IgD-negative memory B cell (primary cell): ENCODE measurements at regions not wholly inside any gene's neighbourhood (a gene's known extent, or its start where the extent isn't known, plus 50 kb on each side); places are given as distances from the start of the nearest gene placed in this dataset.

Source experiments
- H3K27ac Mint-ChIP-seq, 3 donors: one replicate each; pipeline ENCODE4 v1.8.0; 2020 to 2022; ENCODE audit warnings: mild to moderate bottlenecking in 3 of 3, mixed read lengths in 3 of 3, moderate library complexity in 1 of 3
- H3K27me3 Mint-ChIP-seq: one replicate; pipeline ENCODE4 v1.8.0; 2021; ENCODE audit warnings: mixed read lengths
- H3K36me3 Mint-ChIP-seq: one replicate; pipeline ENCODE4 v1.8.0; 2020; ENCODE audit warnings: mild to moderate bottlenecking, mixed read lengths
- H3K4me1 Mint-ChIP-seq, 3 donors: one replicate each; pipeline ENCODE4 v1.8.0; 2020 to 2022; ENCODE audit warnings: mixed read lengths in 3 of 3, mild to moderate bottlenecking in 1 of 3
- H3K4me3 Mint-ChIP-seq, 4 donors: one replicate each; pipeline ENCODE4 v1.8.0; 2020 to 2022; ENCODE audit warnings: mild to moderate bottlenecking in 4 of 4, mixed read lengths in 4 of 4, moderate library complexity in 3 of 4
- H3K9me3 Mint-ChIP-seq, 3 donors: one replicate each; pipeline ENCODE4 v1.8.0; 2020 to 2021; ENCODE audit warnings: mixed read lengths in 3 of 3, mild to moderate bottlenecking in 1 of 3

- Mint-ChIP-seq H3K27ac (no peak overlapping the region), H3K36me3 (no peaks in the 10 kb centered on the region), H3K27me3 (peaks cover 12% of the 10 kb centered on the region), H3K4me1 (no peaks in the 10 kb centered on the region), H3K9me3 (peaks cover 0 to 1% (median 0%) of the 10 kb centered on the region in 3 donors), H3K4me3 (no peak overlapping the region)
These were observed 68.1 kb upstream of the GRXCR1 start for GRCh38 chr4:42824278-42824977.

- Mint-ChIP-seq H3K27me3 (peaks cover 7% of the 10 kb centered on the region), H3K36me3 (no peaks in the 10 kb centered on the region), H3K9me3 (peaks cover 0 to 1% (median 0%) of the 10 kb centered on the region in 3 donors), H3K27ac (no peak overlapping the region), H3K4me1 (peaks cover 5 to 12% (median 6%) of the 10 kb centered on the region in 3 donors), H3K4me3 (no peak overlapping the region)
These were observed 71.3 kb upstream of the GRXCR1 start for GRCh38 chr4:42821230-42821629.

GRCh38 chr4:42819863-42820514, 72.5 kb upstream of the GRXCR1 start:
- Mint-ChIP-seq H3K27me3 (peaks cover 3% of the 10 kb centered on the region), H3K4me3 (no peak overlapping the region), H3K27ac (no peak overlapping the region), H3K9me3 (peaks cover 0 to 1% (median 0%) of the 10 kb centered on the region in 3 donors), H3K36me3 (no peaks in the 10 kb centered on the region), H3K4me1 (peaks cover 5 to 12% (median 6%) of the 10 kb centered on the region in 3 donors)

- Mint-ChIP-seq H3K27me3 (peaks cover 3% of the 10 kb centered on the region), H3K4me1 (peaks cover 5 to 12% (median 6%) of the 10 kb centered on the region in 3 donors), H3K4me3 (no peak overlapping the region), H3K36me3 (no peaks in the 10 kb centered on the region), H3K27ac (no peak overlapping the region), H3K9me3 (no peaks in the 10 kb centered on the region)
These were observed 74.6 kb upstream of the GRXCR1 start for GRCh38 chr4:42817913-42818312.

GRCh38 chr4:42816880-42817400, 75.6 kb upstream of the GRXCR1 start:
- H3K27ac Mint-ChIP-seq = peak overlapping the region in 1 of 3 donors; percentile 69
- no peaks in the 10 kb centered on the region for H3K36me3 Mint-ChIP-seq
- H3K9me3 Mint-ChIP-seq = no peaks in the 10 kb centered on the region
- peaks cover 5 to 12% (median 6%) of the 10 kb centered on the region in 3 donors for H3K4me1 Mint-ChIP-seq
- H3K27me3 Mint-ChIP-seq = peaks cover 6% of the 10 kb centered on the region
- H3K4me3 Mint-ChIP-seq = peak overlapping the region in 2 of 4 donors; percentile 34 to 44

DNA sequence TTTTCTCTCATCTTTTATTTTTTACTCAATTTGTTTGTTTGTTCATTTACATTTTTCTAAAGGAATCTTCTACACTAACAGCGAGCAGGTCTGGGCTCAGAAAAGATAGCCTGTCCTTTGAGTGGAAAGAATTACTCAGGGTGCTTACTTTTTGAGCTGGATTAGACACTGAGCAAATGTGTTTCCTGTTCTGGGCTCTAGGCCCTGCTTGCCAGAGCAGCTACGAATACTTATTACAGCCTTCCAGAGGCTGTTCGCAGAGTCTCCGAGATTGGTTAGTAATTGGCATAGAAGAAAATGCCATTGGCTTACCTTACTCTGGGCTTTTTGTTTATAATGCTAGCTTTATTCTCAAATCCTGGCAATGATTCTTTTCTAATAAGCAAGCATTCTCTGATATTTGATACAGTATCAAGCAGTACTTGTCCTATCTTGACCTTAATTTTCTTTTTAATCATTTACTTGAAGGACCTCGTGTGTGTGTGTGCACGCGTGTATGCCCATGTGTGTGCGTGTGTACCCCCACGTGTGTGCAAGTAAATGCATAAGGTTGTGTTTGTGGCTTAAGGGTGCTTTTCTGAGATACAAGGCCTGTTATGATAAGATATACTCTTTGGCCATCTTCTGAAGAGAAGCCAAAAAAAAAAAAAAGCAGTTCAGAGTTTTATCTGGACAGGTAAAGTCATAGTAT, 76.2 kb upstream of the GRXCR1 start:
- Mint-ChIP-seq H3K27ac (peak overlapping the region in 1 of 3 donors; percentile 69), H3K4me1 (peaks cover 5 to 12% (median 6%) of the 10 kb centered on the region in 3 donors), H3K9me3 (no peaks in the 10 kb centered on the region), H3K36me3 (no peaks in the 10 kb centered on the region), H3K4me3 (peak overlapping the region in 2 of 4 donors; percentile 34 to 44), H3K27me3 (peaks cover 10% of the 10 kb centered on the region)

DNA sequence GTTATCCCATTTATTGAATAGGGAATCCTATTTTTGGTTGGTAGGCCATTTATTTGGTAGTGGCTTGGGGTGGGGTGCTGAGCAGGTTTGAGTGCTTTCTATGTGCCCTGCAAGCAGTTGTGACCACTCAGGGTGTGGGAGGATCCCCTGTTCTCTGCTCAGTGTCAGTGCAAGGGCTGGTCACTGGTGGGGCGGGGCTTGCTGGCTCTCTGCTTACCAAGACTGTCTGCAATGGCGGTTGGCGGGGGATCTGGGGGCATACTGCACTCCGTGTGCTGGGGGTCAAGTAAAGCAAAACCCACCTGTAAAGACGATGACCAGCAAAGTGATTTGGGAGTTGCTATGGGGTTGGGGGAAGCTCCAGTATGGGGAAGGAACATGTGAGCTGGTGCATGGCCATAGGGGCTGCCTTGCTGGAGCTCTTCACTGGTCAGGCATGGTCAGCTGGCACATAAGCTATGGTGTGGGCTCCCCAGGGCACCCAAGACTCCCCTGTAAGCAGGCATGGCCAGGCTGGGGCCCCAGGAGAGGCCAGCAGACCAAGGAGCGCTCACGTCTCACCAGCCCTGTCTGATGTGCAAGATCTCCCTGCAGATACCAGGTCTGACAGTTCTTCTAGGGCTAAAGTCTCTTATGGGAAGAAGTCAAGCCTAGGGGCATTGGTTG, 83.0 kb upstream of the GRXCR1 start:
- Mint-ChIP-seq H3K36me3 (no peaks in the 10 kb centered on the region), H3K27me3 (peaks cover 13% of the 10 kb centered on the region), H3K27ac (no peak overlapping the region), H3K4me3 (no peak overlapping the region), H3K4me1 (peaks cover 0 to 2% (median 0%) of the 10 kb centered on the region in 3 donors), H3K9me3 (peaks cover 0 to 7% (median under 1%) of the 10 kb centered on the region in 3 donors)

DNA sequence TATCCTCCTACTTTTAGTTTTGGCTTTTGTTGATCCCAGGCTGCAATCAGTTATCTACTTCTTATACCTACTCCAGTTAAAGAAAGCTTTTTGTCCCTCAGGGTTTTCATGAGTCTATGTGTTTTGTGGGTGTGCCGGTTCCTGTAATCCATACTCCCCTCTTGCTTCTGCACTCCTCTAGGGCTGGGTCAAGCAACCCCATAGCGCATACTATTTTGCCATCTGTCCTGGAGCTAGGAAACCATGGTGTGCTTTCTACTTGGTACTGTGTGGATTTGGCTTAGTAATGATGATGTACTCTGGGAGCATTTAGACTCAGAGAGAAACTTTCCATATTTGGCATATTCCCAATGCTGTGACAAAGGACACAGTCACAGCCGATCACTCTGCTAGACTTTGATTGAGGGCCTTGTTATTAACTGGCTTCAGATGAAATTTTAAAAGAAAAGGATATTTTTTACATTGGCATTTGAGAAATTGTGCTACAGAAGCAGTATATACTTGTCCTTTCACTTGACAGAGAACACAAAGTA, 86.1 kb upstream of the GRXCR1 start:
- Mint-ChIP-seq H3K27me3 (peaks cover 10% of the 10 kb centered on the region), H3K4me1 (peaks cover 0 to 2% (median 0%) of the 10 kb centered on the region in 3 donors), H3K36me3 (peaks cover 2% of the 10 kb centered on the region), H3K27ac (no peak overlapping the region), H3K4me3 (no peak overlapping the region), H3K9me3 (peaks cover 3 to 24% (median 9%) of the 10 kb centered on the region in 3 donors)

DNA sequence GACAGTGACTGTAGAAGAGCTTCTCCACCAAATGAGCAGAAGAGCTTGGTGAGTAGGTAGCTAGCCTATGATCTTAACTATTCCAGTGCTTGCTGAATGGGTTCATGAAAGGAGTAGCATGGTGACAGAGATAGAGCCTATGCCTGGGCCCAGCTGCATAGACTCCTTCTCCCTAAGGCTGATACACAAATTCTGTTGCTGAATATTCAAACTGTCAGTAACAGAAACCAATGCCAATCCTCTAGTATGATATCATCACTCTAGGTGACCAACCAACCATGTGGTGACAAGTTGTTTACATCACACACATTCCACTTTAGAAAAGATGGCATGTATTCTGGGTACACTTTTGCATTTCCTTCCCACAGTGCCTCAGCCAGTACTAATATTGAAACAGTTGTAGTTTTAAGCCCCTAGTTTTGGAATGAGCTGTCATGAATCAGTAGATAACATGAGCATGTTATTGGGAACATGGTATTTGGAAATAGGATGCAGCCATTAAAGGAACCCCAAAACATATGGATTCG, 103.4 kb upstream of the GRXCR1 start:
- no peak overlapping the region for H3K4me3 Mint-ChIP-seq
- H3K27ac Mint-ChIP-seq = peak overlapping the region in 1 of 3 donors; percentile 94
- H3K9me3 Mint-ChIP-seq = peaks cover 2 to 12% (median 3%) of the 10 kb centered on the region in 3 donors
- peaks cover 2% of the 10 kb centered on the region for H3K36me3 Mint-ChIP-seq
- peaks cover 7% of the 10 kb centered on the region for H3K27me3 Mint-ChIP-seq
- no peaks in the 10 kb centered on the region for H3K4me1 Mint-ChIP-seq

GRCh38 chr4:42787079-42787463, 105.4 kb upstream of the GRXCR1 start:
- peaks cover 2% of the 10 kb centered on the region for H3K36me3 Mint-ChIP-seq
- peaks cover 7% of the 10 kb centered on the region for H3K27me3 Mint-ChIP-seq
- H3K4me1 Mint-ChIP-seq = no peaks in the 10 kb centered on the region
- no peak overlapping the region for H3K27ac Mint-ChIP-seq
- peaks cover under 1 to 16% (median 3%) of the 10 kb centered on the region in 3 donors for H3K9me3 Mint-ChIP-seq
- H3K4me3 Mint-ChIP-seq = no peak overlapping the region

DNA sequence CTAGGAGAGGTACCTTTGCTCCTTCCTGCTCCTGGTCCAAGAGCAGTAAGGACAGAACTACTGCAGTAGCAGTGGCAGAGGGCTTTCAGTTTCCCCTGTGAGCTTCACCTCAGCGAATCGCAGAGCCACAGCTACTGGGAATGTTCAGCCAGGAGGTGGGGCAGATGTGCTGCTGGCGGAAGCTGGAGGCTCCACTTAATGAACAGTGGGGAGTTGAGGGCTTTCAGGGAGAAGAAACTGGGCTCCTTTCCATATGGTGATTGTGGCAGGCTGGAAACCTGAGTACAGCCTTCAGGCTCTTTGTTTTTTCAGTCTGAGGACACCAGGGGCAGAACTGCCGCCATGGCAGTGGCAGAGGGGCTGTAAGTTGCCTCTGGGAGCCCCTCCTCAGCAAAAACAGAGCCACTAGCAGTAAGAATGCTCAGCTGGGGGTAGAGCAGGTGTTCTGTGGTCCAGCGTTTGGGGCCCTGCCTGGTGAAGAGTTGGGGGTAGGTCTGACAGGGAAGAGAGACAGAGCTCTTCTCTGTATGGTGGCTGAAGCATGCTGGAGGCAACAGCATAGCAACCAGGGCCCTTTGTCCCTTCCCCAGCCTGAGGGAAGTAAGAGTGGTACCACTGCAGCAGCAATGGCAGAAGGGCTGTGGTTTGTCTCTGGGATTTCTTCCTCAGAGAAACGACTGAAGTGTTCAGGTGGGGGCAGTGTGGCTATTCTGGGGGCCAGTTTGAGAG, 106.0 kb upstream of the GRXCR1 start:
- peaks cover 7% of the 10 kb centered on the region for H3K27me3 Mint-ChIP-seq
- H3K27ac Mint-ChIP-seq = no peak overlapping the region
- H3K36me3 Mint-ChIP-seq = peaks cover 2% of the 10 kb centered on the region
- H3K4me3 Mint-ChIP-seq = no peak overlapping the region
- peaks cover 0 to 16% (median 3%) of the 10 kb centered on the region in 3 donors for H3K9me3 Mint-ChIP-seq
- H3K4me1 Mint-ChIP-seq = no peaks in the 10 kb centered on the region

GRCh38 chr4:42785817-42786216, 106.7 kb upstream of the GRXCR1 start:
- H3K27ac Mint-ChIP-seq = no peak overlapping the region
- peaks cover 7% of the 10 kb centered on the region for H3K27me3 Mint-ChIP-seq
- H3K4me1 Mint-ChIP-seq = no peaks in the 10 kb centered on the region
- no peak overlapping the region for H3K4me3 Mint-ChIP-seq
- H3K36me3 Mint-ChIP-seq = peaks cover 2% of the 10 kb centered on the region
- peaks cover 0 to 16% (median 3%) of the 10 kb centered on the region in 3 donors for H3K9me3 Mint-ChIP-seq

GRCh38 chr4:42781315-42781714, 111.2 kb upstream of the GRXCR1 start:
- H3K27me3 Mint-ChIP-seq = peaks cover 1% of the 10 kb centered on the region

DNA sequence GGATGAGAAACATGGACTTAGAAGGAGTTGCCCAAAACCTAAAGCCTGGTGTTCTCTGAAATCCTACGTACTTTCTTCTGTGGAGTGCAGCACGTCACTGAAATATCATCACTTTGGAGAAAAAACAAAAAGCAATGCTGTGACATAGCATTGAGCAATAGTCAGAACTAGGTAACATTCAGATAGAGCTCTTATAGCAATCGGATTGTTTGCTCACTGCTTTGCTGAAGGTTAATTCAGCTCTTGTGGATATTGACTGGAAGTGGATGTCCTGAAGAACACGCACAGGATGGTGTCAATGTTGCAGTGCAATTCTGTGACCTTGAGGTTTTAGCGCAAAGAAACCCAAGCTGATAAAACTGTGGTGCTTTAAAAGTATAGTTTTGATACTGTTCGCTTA, 114.2 kb upstream of the GRXCR1 start:
- Mint-ChIP-seq H3K4me3 (no peak overlapping the region), H3K36me3 (no peaks in the 10 kb centered on the region), H3K9me3 (no peaks in the 10 kb centered on the region), H3K4me1 (peaks cover 0 to 2% (median 0%) of the 10 kb centered on the region in 3 donors), H3K27me3 (no peaks in the 10 kb centered on the region), H3K27ac (no peak overlapping the region)

More at GRCh38 chr4:42781315-42781714, 111.2 kb upstream of the GRXCR1 start:
- H3K4me1 Mint-ChIP-seq = peaks cover 0 to 2% (median 0%) of the 10 kb centered on the region in 3 donors
- no peak overlapping the region for H3K27ac Mint-ChIP-seq
- peaks cover 0 to 16% (median 3%) of the 10 kb centered on the region in 3 donors for H3K9me3 Mint-ChIP-seq
- H3K36me3 Mint-ChIP-seq = peaks cover 2% of the 10 kb centered on the region
- H3K4me3 Mint-ChIP-seq = no peak overlapping the region
